SK-N-MC (cell line): ENCODE measurements at regions not wholly inside any gene's neighbourhood (a gene's known extent, or its start where the extent isn't known, plus 50 kb on each side); places are given as distances from the start of the nearest gene placed in this dataset.

ENCODE experiments used
- EZH2 ChIP-seq: fragments of 200-600 bp; sonication (generic); IDR thresholded peaks from one replicate; pipeline ENCODE4 v1.6.1; 2017; ENCODE audit warnings: antibody characterized with exemption
- POLR2AphosphoS5 ChIP-seq: IDR thresholded peaks from 2 replicates; pipeline ENCODE4 v1.6.1; 2012; ENCODE audit warnings: mild to moderate bottlenecking, low read depth, low read length, borderline replicate concordance

DNA sequence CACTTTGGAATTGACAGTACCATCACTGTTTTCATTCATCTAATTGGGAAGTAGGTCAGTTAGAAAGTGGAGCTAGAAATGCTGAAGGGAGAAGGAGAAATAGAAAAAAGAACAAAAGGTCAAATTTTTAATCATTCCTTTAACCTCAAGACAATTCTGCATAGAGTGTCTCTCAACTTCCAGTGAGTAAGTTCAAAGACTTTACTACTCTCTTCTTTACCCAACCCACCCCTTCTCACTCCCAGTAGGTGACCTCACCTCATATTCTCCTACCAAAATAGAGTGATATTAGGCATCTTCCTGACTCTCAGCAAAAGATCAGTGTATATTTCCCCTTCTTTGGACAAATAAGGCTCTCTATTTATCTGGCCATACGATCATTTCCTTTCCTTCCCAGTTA, 340.0 kb upstream of the JAG1 start:
- TF ChIP-seq EZH2 (no peak), POLR2AphosphoS5 (no peak)
